ENCODE measurements at regions not wholly inside any gene's neighbourhood (a gene's known extent, or its start where the extent isn't known, plus 50 kb on each side); places are given as distances from the start of the nearest gene placed in this dataset.

GRCh38 chr11:81942646-81943045 is 791.0 kb downstream of the FAM181B start:
- WGBS, result 59% methylated on average over 2 of the region's 2 CpGs
- TF ChIP-seq SP1 (IDR thresholded peaks at IDR 0.05) (no peak), YY1 (IDR thresholded peaks at IDR 0.05) (no peak), ZBTB33 (IDR thresholded peaks at IDR 0.05) (no peak)

GRCh38 chr11:81941998-81942397 is 791.7 kb downstream of the FAM181B start:
- no peak for DNase-seq (ENCODE audit: low spot score)
- Histone ChIP-seq H3K27me3 (ENCODE audit: control insufficient read depth in 4 of 4, insufficient read depth in 4 of 4, low read length in 3 of 4) (no peaks in the 10 kb centered on the region), H3K4me1 (ENCODE audit: control insufficient read depth in 4 of 4, insufficient read depth in 4 of 4, low read length in 3 of 4) (no peaks in the 10 kb centered on the region), H3K9me3 (ENCODE audit: control insufficient read depth in 4 of 4, low read length in 3 of 4) (no peaks in the 10 kb centered on the region), H3K36me3 (ENCODE audit: control insufficient read depth in 4 of 4, insufficient read depth in 3 of 4, low read depth in 1 of 4, low read length in 3 of 4) (no peaks in the 10 kb centered on the region), H3K27ac (ENCODE audit: low read depth in 1 of 2, low read length in 2 of 2) (no peak overlapping the region), H3K9ac (ENCODE audit: low read depth in 1 of 2, low read length in 2 of 2) (no peak overlapping the region), H3K4me3 (ENCODE audit: low read depth in 1 of 3, low read length in 3 of 3) (no peak overlapping the region)
- WGBS, result 75% methylated on average over 2 of the region's 2 CpGs
- TF ChIP-seq JUND (IDR thresholded peaks at IDR 0.05), result no peak
- no peak for TF ChIP-seq EGR1 (IDR thresholded peaks at IDR 0.05; ENCODE audit: low read depth in 2 of 2)
- no peak for TF ChIP-seq YY1 (IDR thresholded peaks at IDR 0.05)
- no peak for TF ChIP-seq MAX (IDR thresholded peaks at IDR 0.05)
- TF ChIP-seq FOXA1 (IDR thresholded peaks at IDR 0.05), result no peak
- no peak for TF ChIP-seq NR2F2 (IDR thresholded peaks at IDR 0.05)
- no peak for TF ChIP-seq CTCF (IDR thresholded peaks at IDR 0.05; ENCODE audit: low read depth, low read length, missing input control)
- no peak for TF ChIP-seq HNF4A (conservative IDR thresholded peaks at IDR 0.05)
- TF ChIP-seq HNF4G (IDR thresholded peaks at IDR 0.05), result no peak
- TF ChIP-seq RXRA (IDR thresholded peaks at IDR 0.05), result no peak
- no peak for TF ChIP-seq RAD21 (IDR thresholded peaks at IDR 0.05)

More at GRCh38 chr11:81942646-81943045, 791.0 kb downstream of the FAM181B start:
- Histone ChIP-seq H3K9ac (ENCODE audit: low read depth in 1 of 2, low read length in 2 of 2) (no peak overlapping the region), H3K4me3 (ENCODE audit: low read depth in 1 of 3, low read length in 3 of 3) (no peak overlapping the region), H3K27ac (ENCODE audit: low read depth in 1 of 2, low read length in 2 of 2) (no peak overlapping the region), H3K4me1 (ENCODE audit: control insufficient read depth in 4 of 4, insufficient read depth in 4 of 4, low read length in 3 of 4) (no peaks in the 10 kb centered on the region), H3K9me3 (ENCODE audit: control insufficient read depth in 4 of 4, low read length in 3 of 4) (no peaks in the 10 kb centered on the region), H3K27me3 (ENCODE audit: control insufficient read depth in 4 of 4, insufficient read depth in 4 of 4, low read length in 3 of 4) (no peaks in the 10 kb centered on the region), H3K36me3 (ENCODE audit: control insufficient read depth in 4 of 4, insufficient read depth in 3 of 4, low read depth in 1 of 4, low read length in 3 of 4) (no peaks in the 10 kb centered on the region)
- no peak for DNase-seq (ENCODE audit: low spot score)

- Histone ChIP-seq H3K9me3 (ENCODE audit: control insufficient read depth in 4 of 4, low read length in 3 of 4) (no peaks in the 10 kb centered on the region), H3K4me1 (ENCODE audit: control insufficient read depth in 4 of 4, insufficient read depth in 4 of 4, low read length in 3 of 4) (no peaks in the 10 kb centered on the region), H3K27me3 (ENCODE audit: control insufficient read depth in 4 of 4, insufficient read depth in 4 of 4, low read length in 3 of 4) (no peaks in the 10 kb centered on the region), H3K27ac (ENCODE audit: low read depth in 1 of 2, low read length in 2 of 2) (no peak overlapping the region), H3K4me3 (ENCODE audit: low read depth in 1 of 3, low read length in 3 of 3) (no peak overlapping the region), H3K9ac (ENCODE audit: low read depth in 1 of 2, low read length in 2 of 2) (no peak overlapping the region), H3K36me3 (ENCODE audit: control insufficient read depth in 4 of 4, insufficient read depth in 3 of 4, low read depth in 1 of 4, low read length in 3 of 4) (no peaks in the 10 kb centered on the region)
- WGBS, result 79% methylated on average over 2 of the region's 2 CpGs
- DNase-seq (ENCODE audit: low spot score), result no peak
- no peak for TF ChIP-seq FOXA2 (IDR thresholded peaks at IDR 0.05)
- no peak for TF ChIP-seq FOXA1 (IDR thresholded peaks at IDR 0.05)
- no peak for TF ChIP-seq SP1 (IDR thresholded peaks at IDR 0.05)
- no peak for TF ChIP-seq ZBTB33 (IDR thresholded peaks at IDR 0.05)
- no peak for TF ChIP-seq CTCF (IDR thresholded peaks at IDR 0.05; ENCODE audit: low read depth, low read length, missing input control)
- TF ChIP-seq TAF1 (conservative IDR thresholded peaks at IDR 0.05), result no peak
- no peak for TF ChIP-seq JUND (IDR thresholded peaks at IDR 0.05)
- no peak for TF ChIP-seq RAD21 (IDR thresholded peaks at IDR 0.05)
- no peak for TF ChIP-seq MAX (IDR thresholded peaks at IDR 0.05)
- no peak for TF ChIP-seq GABPA (IDR thresholded peaks at IDR 0.05 in 1 of 2, conservative IDR thresholded peaks at IDR 0.05 in 1 of 2)
- TF ChIP-seq YY1 (IDR thresholded peaks at IDR 0.05), result no peak
Observed at GRCh38 chr11:81932303-81932702, 801.4 kb downstream of the FAM181B start.

Data from liver (tissue), 8 donors.